OCI-M1 (cell line): ENCODE measurements at regions not wholly inside any gene's neighbourhood (a gene's known extent, or its start where the extent isn't known, plus 50 kb on each side); places are given as distances from the start of the nearest gene placed in this dataset.

Experiments
- DNase-seq: peaks from one replicate; lab custom pipeline; 2025; lab: John Stamatoyannopoulos, UW

DNA sequence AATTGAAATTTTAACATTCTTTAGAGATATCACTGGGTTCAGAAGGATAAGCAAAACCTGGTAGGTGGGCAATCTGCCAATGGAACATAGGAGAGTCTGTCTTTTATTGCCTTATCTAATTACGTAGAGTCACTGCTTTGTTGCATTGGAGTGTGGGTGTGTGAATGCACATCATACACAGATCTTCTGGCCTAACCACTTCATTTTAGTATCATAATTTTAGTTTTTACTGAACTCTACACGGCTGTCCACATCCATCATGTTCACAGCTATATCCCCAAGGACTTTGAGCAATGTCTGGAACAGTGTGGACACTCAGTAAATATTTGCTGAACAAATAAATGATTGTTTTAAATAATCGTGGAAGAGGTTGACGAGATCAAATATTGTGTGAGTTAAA is 104.6 kb upstream of the AKIRIN2 start:
- no peak for DNase-seq

DNA sequence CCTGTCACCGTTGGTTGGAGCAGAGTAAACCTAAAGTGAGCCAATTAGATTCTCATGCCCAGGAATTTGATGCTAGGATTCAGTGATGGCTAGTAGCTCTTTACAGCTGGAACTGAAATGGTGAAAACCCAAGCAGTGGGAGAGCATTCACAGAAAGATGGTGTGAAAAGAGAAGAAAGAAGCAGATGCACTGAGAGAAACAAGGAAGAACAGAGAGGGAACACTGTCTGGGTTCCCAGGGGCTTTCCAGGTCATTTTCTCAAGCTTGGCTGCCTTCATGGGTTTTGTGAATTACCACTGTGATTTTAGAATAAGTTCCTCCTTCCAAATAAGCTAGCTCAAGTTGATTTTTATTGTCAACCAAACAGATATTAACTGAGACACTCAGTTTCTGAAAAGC is 104.1 kb upstream of the AKIRIN2 start:
- DNase-seq: no peak

- no peak for DNase-seq
These were observed 101.8 kb upstream of the AKIRIN2 start for GRCh38 chr6:87803791-87804190.

DNA sequence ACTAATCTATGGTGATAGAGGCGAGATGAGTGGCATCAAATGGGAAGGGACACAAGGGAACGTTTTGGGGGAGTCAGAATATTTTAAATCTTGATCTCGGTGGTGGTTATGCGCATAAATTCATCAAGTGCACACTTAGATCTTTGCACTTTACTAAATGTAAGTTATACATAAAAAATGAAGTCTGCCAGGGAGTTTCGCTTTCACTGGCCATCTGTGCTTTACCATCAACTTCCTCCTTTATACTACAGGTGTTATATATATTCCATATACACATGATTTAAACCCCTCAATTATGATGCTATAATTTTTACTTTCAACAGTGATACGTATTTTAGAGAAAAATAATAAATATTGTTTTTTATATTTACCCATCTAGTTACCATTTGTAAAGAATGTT is 97.6 kb upstream of the AKIRIN2 start:
- peak; percentile 45 for DNase-seq

DNA sequence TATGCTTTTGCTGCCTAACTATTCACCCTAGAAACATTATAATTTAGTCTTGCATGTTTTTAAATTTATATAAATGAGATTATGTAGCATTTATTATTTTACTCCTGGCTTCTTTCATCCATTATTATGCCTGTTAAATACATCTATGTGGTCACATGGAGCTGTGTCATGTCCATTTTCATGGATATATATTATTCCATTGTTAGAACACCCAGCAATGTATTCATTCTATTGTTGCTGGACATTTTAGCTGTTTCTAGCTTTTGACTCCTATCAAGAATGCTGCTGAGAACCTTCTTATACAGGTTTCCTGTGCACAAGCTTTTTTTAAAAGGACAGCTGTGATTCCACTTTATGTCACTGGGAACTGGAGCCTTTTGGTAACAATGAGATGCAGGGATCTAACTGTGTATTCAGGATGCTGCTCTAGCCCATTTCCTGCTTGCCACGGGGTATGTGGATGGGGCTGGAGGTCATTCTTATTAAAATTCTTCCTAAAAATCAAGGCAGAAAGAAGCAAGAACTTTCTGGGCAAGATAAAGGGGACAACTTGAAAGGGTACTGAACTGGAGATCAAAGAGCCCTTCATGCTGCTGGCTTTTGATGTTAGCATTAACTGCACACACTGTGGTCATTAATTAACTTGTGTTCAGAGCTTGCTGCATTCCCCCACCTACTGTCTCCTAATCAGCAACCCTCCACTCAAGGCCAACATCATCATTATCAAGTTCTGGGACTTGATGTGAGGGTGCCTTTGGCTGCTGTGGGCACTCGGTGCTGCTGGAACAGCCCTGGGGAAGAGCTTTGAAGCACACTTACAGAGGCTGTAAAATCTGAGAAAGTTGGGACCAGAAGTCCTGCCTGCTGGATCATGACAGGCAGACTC is 96.6 kb upstream of the AKIRIN2 start:
- no peak for DNase-seq

GRCh38 chr6:87794922-87795885 is 93.2 kb upstream of the AKIRIN2 start:
- DNase-seq: no peak

GRCh38 chr6:87793315-87793714 is 91.3 kb upstream of the AKIRIN2 start:
- DNase-seq: no peak

GRCh38 chr6:87791982-87792381 is 89.9 kb upstream of the AKIRIN2 start:
- DNase-seq: no peak

GRCh38 chr6:87791485-87791884 is 89.5 kb upstream of the AKIRIN2 start:
- DNase-seq: no peak

GRCh38 chr6:87791029-87791428 is 89.0 kb upstream of the AKIRIN2 start:
- DNase-seq: no peak

- no peak for DNase-seq
These were observed 87.9 kb upstream of the AKIRIN2 start for GRCh38 chr6:87789900-87790290.

- DNase-seq: peak; percentile 34
These were observed 87.3 kb upstream of the AKIRIN2 start for GRCh38 chr6:87789198-87789899.

DNA sequence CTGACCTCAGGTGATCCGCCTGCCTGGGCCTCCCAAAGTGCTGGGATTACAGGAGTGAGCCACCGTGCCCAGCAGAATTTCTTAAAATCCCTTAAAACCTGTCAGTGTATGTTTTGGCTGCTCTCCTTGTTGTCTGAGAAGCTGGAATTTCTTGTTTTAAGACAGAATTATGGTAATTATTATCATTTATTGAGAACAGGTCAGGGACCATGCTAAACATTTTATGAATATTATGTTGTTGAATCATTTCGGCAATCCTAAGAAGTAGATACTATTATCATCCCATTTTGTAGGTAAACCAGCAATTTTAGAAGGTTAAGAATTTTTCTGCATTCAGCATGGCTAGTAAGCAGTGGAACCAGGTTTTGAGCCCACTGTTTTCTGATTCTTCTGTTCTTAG is 86.1 kb upstream of the AKIRIN2 start:
- DNase-seq: no peak

DNA sequence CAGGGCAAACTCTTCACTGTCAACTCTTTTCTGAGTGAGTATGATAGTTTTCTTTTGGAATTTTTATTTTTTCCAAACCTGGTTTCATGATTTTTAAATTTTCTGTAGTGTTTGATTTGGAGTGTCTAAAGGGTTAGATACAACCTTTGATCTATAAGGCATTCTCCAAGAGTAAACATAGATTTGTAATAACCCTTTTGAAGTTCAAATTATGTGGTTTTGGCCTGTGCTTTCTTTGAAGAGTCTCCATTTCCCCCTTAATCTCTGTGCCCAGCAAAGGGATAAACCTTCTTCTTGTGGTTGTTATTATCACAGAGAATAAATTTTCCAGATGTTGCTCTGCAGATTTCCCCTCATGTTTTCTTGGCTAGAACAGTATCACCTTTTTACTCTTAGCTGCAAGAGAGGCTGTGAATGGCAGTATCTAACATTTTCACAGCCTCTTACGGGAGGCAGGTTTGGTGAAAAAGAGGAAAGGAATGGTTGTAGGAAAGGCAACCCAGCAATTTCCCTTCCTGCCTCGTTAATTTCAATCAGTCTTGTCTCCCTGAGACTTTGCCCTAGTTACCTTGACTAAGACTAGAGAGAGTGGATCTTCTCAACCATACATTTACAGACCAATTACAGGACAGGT is 83.3 kb upstream of the AKIRIN2 start:
- DNase-seq: peak; percentile 11

DNA sequence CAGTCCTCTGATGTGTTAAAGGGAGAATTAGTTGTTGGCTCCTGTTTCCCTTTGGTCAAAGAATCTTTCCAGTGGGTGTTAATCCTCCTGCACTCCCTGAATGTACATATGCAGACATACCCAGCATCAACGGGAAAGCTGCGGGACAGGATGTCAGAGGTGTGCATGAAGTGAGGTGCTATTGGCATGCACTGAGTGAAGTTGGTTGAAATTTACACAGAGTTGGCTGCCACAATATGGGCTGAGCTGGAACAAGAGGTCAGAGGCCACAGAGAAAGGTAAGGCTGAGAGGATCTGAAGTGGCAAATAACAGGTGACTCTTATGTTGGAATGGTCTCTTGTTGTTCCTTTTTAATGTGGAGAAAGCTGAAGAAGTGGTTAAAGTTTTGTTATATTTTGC is 82.7 kb upstream of the AKIRIN2 start:
- no peak for DNase-seq

DNA sequence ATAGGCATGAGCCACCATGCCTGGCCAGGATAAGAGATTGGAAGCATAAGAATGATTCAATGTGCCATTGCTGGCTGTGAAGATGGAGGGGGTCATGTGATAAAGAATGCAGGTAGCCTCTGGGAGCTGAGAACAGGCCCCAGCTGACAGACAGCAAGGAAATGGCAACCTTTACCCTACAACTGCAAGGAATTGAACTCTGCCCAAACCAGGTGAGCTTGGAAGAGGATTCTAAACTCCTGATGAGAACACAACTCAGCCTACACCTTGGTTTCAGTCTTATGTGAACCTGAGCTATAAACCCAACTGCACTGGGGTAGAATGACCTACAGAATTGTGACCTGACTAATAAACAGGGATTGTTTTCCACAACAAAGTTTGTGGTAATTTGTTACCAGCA is 82.0 kb upstream of the AKIRIN2 start:
- DNase-seq: no peak

- no peak for DNase-seq
These were observed 77.5 kb upstream of the AKIRIN2 start for GRCh38 chr6:87779542-87779941.

- peak; percentile 48 for DNase-seq
These were observed 70.8 kb upstream of the AKIRIN2 start for GRCh38 chr6:87772597-87773530.

- no peak for DNase-seq
These were observed 65.4 kb upstream of the AKIRIN2 start for GRCh38 chr6:87767478-87767877.

DNA sequence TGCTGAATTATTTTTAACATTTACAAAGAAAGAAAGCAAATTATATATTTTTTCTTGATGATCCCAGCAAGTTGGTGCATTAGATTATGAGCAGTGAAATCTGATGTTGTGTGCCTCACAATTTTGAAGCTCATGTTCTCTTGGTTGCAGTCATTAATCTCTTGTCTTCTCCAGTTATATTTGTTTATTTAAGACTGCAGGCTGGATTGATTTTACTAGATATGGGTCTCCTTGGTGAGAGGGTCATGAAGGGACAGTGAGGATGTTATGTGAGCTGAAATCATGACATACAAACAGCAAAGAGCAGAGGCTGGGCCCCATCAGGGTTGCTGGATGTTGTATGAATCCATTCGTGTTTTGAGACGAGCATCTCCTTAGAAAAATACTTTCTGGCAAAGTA is 64.2 kb upstream of the AKIRIN2 start:
- no peak for DNase-seq

DNA sequence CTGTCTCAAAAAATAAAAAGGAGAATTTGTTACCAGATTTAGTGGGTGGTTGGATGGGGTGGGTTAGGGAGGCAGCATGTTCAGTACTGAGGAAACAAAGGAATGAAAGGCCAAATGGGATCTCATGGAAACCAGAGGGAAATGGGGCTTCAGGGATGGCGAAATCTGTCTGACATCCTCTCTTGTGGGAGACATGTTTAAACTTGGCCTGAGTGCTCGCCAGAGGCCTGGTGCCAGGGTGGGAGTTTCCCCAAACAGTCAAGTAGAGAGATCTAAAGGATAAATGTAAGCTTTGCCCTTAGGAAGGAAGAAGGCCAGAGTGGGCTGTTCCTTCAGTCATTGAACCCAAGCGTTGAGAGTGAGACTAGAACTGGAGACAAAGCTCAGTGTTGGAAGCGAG is 61.9 kb upstream of the AKIRIN2 start:
- no peak for DNase-seq
